SK-N-SH (cell line): ENCODE measurements at regions not wholly inside any gene's neighbourhood (a gene's known extent, or its start where the extent isn't known, plus 50 kb on each side); places are given as distances from the start of the nearest gene placed in this dataset.

Experiments
- EP300 ChIP-seq, 2 experiments: IDR thresholded peaks; 2 replicates each; pipeline versions ENCODE4 v1.4.0 to v1.6.1; 2012; ENCODE audit warnings: borderline replicate concordance in 1 of 2, low read depth in 1 of 2, low read length in 1 of 2
- JUND ChIP-seq: IDR thresholded peaks from 2 replicates; pipeline ENCODE4 v1.4.0; 2012
- MXI1 ChIP-seq: IDR thresholded peaks from 2 replicates; pipeline ENCODE4 v1.6.1; 2012; ENCODE audit warnings: mild to moderate bottlenecking, low read depth, low read length, improper control_type of control experiment
- NFIC ChIP-seq: IDR thresholded peaks from 2 replicates; pipeline ENCODE4 v1.4.0; 2012; ENCODE audit warnings: borderline replicate concordance
- RXRA ChIP-seq: IDR thresholded peaks from 2 replicates; pipeline ENCODE4 v1.4.0; 2012; ENCODE audit warnings: low read depth, mild to moderate bottlenecking, borderline replicate concordance

DNA sequence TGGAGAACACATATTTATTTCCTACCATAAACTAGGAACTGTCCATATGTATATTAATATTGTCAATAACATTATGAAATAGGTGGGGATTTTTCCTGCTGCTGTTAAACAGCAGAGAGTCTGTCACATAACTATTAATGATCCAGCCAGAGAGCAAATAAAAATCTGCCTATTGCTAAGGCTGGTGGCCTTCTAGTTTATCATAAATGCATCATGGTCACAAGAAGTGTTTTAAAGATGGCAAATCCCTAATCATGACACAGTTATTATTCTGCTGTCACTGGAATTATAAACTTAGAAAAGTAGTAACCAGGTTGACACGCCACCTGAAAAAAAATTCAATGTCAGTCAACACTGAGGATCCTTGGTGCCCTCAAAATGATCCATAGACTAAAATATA lies 132.3 kb downstream of the HGF start:
- TF ChIP-seq MXI1 = no peak
- no peak for TF ChIP-seq NFIC
- TF ChIP-seq EP300 (IDR thresholded peaks at IDR 0.05; ENCODE audit: borderline replicate concordance in 1 of 2, low read depth in 1 of 2, low read length in 1 of 2) = no peak
- no peak for TF ChIP-seq JUND
- TF ChIP-seq RXRA = no peak
